ENCODE measurements at regions not wholly inside any gene's neighbourhood (a gene's known extent, or its start where the extent isn't known, plus 50 kb on each side); places are given as distances from the start of the nearest gene placed in this dataset.

- H3K4me2 ChIP-seq: no peak overlapping the region
- H2AFZ ChIP-seq: no peak overlapping the region
- H3K9me2 ChIP-seq (ENCODE audit: insufficient read depth): no peaks in the 10 kb centered on the region
- H3F3A ChIP-seq (ENCODE audit: insufficient read depth, low read depth): no peaks in the 10 kb centered on the region
- no peak overlapping the region for H3K4me3 ChIP-seq
- DNase-seq: no peak
- CTCF ChIA-PET: interaction anchor here (0.6 kb wide), 1 partner anchor 22 kb away, joined by 3 read pairs; no protein-coding TSS in a partner anchor
- no peaks in the 10 kb centered on the region for H3K9me3 ChIP-seq (ENCODE audit: insufficient read depth, low read depth)
- POLR2A ChIA-PET (ENCODE audit: unreplicated experiment): no interaction called here
- no TSS peak for BruUV-seq (replicated peaks)
- no peaks in the 10 kb centered on the region for H4K20me1 ChIP-seq (ENCODE audit: insufficient read depth)
- no peak overlapping the region for H3K27ac ChIP-seq
- no peak for TF ChIP-seq EZH2 (IDR thresholded peaks at IDR 0.05; ENCODE audit: low read depth)
- TF ChIP-seq, protein P1, sequence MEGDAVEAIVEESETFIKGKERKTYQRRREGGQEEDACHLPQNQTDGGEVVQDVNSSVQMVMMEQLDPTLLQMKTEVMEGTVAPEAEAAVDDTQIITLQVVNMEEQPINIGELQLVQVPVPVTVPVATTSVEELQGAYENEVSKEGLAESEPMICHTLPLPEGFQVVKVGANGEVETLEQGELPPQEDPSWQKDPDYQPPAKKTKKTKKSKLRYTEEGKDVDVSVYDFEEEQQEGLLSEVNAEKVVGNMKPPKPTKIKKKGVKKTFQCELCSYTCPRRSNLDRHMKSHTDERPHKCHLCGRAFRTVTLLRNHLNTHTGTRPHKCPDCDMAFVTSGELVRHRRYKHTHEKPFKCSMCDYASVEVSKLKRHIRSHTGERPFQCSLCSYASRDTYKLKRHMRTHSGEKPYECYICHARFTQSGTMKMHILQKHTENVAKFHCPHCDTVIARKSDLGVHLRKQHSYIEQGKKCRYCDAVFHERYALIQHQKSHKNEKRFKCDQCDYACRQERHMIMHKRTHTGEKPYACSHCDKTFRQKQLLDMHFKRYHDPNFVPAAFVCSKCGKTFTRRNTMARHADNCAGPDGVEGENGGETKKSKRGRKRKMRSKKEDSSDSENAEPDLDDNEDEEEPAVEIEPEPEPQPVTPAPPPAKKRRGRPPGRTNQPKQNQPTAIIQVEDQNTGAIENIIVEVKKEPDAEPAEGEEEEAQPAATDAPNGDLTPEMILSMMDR (conservative IDR thresholded peaks at IDR 0.05): no peak
- H3K27me3 ChIP-seq (ENCODE audit: insufficient read depth, low read depth): no peaks in the 10 kb centered on the region
- intact Hi-C loops (cut with micrococcal nuclease; ENCODE audit: unreplicated experiment): no loop called here
- H3K4me1 ChIP-seq (replicated peaks; ENCODE audit: insufficient read depth): no peaks in the 10 kb centered on the region
- H3K79me2 ChIP-seq (ENCODE audit: low read depth): no peaks in the 10 kb centered on the region
- H3K36me3 ChIP-seq (ENCODE audit: low read depth): no peaks in the 10 kb centered on the region
Observed at GRCh38 chr6:78101387-78101786, 448.5 kb downstream of the MEI4 start.

DNA sequence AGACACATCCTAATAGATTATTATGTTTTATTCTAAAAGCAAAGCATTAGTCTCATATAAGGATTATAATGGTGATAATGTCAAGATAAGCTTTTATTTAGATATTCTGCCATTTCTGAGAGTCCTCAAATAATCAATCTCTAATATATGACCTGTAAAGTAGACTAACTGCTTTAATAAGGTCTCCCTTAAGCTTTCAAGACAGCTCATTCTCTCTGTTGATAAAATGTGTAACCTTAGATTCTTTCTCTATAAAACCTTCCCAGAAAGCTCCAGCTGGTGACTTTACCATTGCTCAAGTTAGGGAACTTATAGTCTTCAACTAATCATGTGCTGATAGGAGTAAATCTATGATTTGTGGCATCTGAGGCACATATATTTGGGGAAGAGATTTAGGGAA lies 457.8 kb downstream of the MEI4 start:
- CTCF ChIA-PET: no interaction called here
- no peak for DNase-seq
- BruUV-seq (replicated peaks): no TSS peak
- no peak overlapping the region for H3K27ac ChIP-seq
- no peaks in the 10 kb centered on the region for H4K20me1 ChIP-seq (ENCODE audit: insufficient read depth)
- no peaks in the 10 kb centered on the region for H3K4me1 ChIP-seq (replicated peaks; ENCODE audit: insufficient read depth)
- H3F3A ChIP-seq (ENCODE audit: insufficient read depth, low read depth): no peaks in the 10 kb centered on the region
- no peak overlapping the region for H3K4me3 ChIP-seq
- no peaks in the 10 kb centered on the region for H3K27me3 ChIP-seq (ENCODE audit: insufficient read depth, low read depth)
- intact Hi-C loops (cut with micrococcal nuclease; ENCODE audit: unreplicated experiment): no loop called here
- H2AFZ ChIP-seq: no peak overlapping the region
- no peak for TF ChIP-seq EZH2 (IDR thresholded peaks at IDR 0.05; ENCODE audit: low read depth)
- TF ChIP-seq, protein P1 (conservative IDR thresholded peaks at IDR 0.05): no peak
- H3K9me2 ChIP-seq (ENCODE audit: insufficient read depth): 0 out of 2 replicates have a peak, but pooled peaks cover 2% of the 10 kb centered on the region
- H3K4me2 ChIP-seq: no peak overlapping the region
- H3K9me3 ChIP-seq (ENCODE audit: insufficient read depth, low read depth): no peaks in the 10 kb centered on the region
- H3K79me2 ChIP-seq (ENCODE audit: low read depth): no peaks in the 10 kb centered on the region
- H3K36me3 ChIP-seq (ENCODE audit: low read depth): no peaks in the 10 kb centered on the region
- POLR2A ChIA-PET (ENCODE audit: unreplicated experiment): no interaction called here

- 0 out of 2 replicates have a peak, but pooled peaks cover 3% of the 10 kb centered on the region for H3K9me2 ChIP-seq (ENCODE audit: insufficient read depth)
- H2AFZ ChIP-seq: no peak overlapping the region
- H3K36me3 ChIP-seq (ENCODE audit: low read depth): no peaks in the 10 kb centered on the region
- no peaks in the 10 kb centered on the region for H3F3A ChIP-seq (ENCODE audit: insufficient read depth, low read depth)
- no peak overlapping the region for H3K4me2 ChIP-seq
- no peaks in the 10 kb centered on the region for H3K27me3 ChIP-seq (ENCODE audit: insufficient read depth, low read depth)
- ChIA-PET CTCF (no interaction called here), POLR2A (ENCODE audit: unreplicated experiment) (no interaction called here)
- no peaks in the 10 kb centered on the region for H3K4me1 ChIP-seq (replicated peaks; ENCODE audit: insufficient read depth)
- H3K9me3 ChIP-seq (ENCODE audit: insufficient read depth, low read depth): no peaks in the 10 kb centered on the region
- no peak for TF ChIP-seq EZH2 (IDR thresholded peaks at IDR 0.05; ENCODE audit: low read depth)
- TF ChIP-seq, protein P1 (conservative IDR thresholded peaks at IDR 0.05): no peak
- no peak overlapping the region for H3K27ac ChIP-seq
- BruUV-seq (replicated peaks): no TSS peak
- H4K20me1 ChIP-seq (ENCODE audit: insufficient read depth): no peaks in the 10 kb centered on the region
- H3K4me3 ChIP-seq: no peak overlapping the region
- H3K79me2 ChIP-seq (ENCODE audit: low read depth): no peaks in the 10 kb centered on the region
- no peak for DNase-seq
- intact Hi-C loops (cut with micrococcal nuclease; ENCODE audit: unreplicated experiment): no loop called here
Observed at GRCh38 chr6:78117966-78118365, 465.1 kb downstream of the MEI4 start.

Measured in PC-9 (cell line).